ENCODE measurements at regions not wholly inside any gene's neighbourhood (a gene's known extent, or its start where the extent isn't known, plus 50 kb on each side); places are given as distances from the start of the nearest gene placed in this dataset.
"Not testable (repeated sequence)": the region's sequence is repeated elsewhere in the genome, so short reads cannot be mapped to it uniquely, and the experiment has no call there.

GRCh38 chr15:39037611-39038010 is 473.0 kb upstream of the RASGRP1 start:
- TF ChIP-seq, protein P1, sequence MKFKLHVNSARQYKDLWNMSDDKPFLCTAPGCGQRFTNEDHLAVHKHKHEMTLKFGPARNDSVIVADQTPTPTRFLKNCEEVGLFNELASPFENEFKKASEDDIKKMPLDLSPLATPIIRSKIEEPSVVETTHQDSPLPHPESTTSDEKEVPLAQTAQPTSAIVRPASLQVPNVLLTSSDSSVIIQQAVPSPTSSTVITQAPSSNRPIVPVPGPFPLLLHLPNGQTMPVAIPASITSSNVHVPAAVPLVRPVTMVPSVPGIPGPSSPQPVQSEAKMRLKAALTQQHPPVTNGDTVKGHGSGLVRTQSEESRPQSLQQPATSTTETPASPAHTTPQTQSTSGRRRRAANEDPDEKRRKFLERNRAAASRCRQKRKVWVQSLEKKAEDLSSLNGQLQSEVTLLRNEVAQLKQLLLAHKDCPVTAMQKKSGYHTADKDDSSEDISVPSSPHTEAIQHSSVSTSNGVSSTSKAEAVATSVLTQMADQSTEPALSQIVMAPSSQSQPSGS (CRISPR knock-in tag; IDR thresholded peaks at IDR 0.05; ENCODE audit: borderline replicate concordance, low read depth) = not testable (repeated sequence)
- TF ChIP-seq ZBTB21 (CRISPR knock-in tag; IDR thresholded peaks at IDR 0.05; ENCODE audit: borderline replicate concordance); USF2 (CRISPR knock-in tag; IDR thresholded peaks at IDR 0.05); TCF7 (CRISPR knock-in tag; IDR thresholded peaks at IDR 0.05; ENCODE audit: low read depth); ATF1 (CRISPR knock-in tag; IDR thresholded peaks at IDR 0.05); ZNF121 (CRISPR knock-in tag; IDR thresholded peaks at IDR 0.05); GABPB1 (CRISPR knock-in tag; IDR thresholded peaks at IDR 0.05); FOXP1 (CRISPR knock-in tag; IDR thresholded peaks at IDR 0.05; ENCODE audit: borderline replicate concordance); SMAD4 (CRISPR knock-in tag; IDR thresholded peaks at IDR 0.05): not testable (repeated sequence)
- TF ChIP-seq, protein P2, sequence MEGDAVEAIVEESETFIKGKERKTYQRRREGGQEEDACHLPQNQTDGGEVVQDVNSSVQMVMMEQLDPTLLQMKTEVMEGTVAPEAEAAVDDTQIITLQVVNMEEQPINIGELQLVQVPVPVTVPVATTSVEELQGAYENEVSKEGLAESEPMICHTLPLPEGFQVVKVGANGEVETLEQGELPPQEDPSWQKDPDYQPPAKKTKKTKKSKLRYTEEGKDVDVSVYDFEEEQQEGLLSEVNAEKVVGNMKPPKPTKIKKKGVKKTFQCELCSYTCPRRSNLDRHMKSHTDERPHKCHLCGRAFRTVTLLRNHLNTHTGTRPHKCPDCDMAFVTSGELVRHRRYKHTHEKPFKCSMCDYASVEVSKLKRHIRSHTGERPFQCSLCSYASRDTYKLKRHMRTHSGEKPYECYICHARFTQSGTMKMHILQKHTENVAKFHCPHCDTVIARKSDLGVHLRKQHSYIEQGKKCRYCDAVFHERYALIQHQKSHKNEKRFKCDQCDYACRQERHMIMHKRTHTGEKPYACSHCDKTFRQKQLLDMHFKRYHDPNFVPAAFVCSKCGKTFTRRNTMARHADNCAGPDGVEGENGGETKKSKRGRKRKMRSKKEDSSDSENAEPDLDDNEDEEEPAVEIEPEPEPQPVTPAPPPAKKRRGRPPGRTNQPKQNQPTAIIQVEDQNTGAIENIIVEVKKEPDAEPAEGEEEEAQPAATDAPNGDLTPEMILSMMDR (IDR thresholded peaks at IDR 0.05) = not testable (repeated sequence)
- TF ChIP-seq, protein P3, sequence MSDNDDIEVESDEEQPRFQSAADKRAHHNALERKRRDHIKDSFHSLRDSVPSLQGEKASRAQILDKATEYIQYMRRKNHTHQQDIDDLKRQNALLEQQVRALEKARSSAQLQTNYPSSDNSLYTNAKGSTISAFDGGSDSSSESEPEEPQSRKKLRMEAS (CRISPR knock-in tag; IDR thresholded peaks at IDR 0.05) = not testable (repeated sequence)
- TF ChIP-seq, protein P4, sequence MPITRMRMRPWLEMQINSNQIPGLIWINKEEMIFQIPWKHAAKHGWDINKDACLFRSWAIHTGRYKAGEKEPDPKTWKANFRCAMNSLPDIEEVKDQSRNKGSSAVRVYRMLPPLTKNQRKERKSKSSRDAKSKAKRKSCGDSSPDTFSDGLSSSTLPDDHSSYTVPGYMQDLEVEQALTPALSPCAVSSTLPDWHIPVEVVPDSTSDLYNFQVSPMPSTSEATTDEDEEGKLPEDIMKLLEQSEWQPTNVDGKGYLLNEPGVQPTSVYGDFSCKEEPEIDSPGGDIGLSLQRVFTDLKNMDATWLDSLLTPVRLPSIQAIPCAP (CRISPR knock-in tag; IDR thresholded peaks at IDR 0.05) = not testable (repeated sequence)
